Mesendoderm (in vitro differentiated cells): ENCODE measurements at regions not wholly inside any gene's neighbourhood (a gene's known extent, or its start where the extent isn't known, plus 50 kb on each side); places are given as distances from the start of the nearest gene placed in this dataset.
"Not testable (repeated sequence)": the region's sequence is repeated elsewhere in the genome, so short reads cannot be mapped to it uniquely, and the experiment has no call there.

Experiments used
- DNase-seq: peaks from one replicate; pipeline ENCODE4 v3.0.0; 2013
- H2AK5ac ChIP-seq: 2 replicates; pipeline ENCODE4 v1.6.1; 2013; ENCODE audit warnings: low read length, inconsistent platforms
- H2BK120ac ChIP-seq: 2 replicates; pipeline ENCODE4 v1.6.1; 2013; ENCODE audit warnings: low read depth, mild to moderate bottlenecking, low read length, moderate library complexity, mixed read lengths
- H2BK15ac ChIP-seq: replicated peaks from 2 replicates; pipeline ENCODE4 v1.6.1; 2013; ENCODE audit warnings: low read depth, mild to moderate bottlenecking, moderate library complexity
- H2BK5ac ChIP-seq: 2 replicates; pipeline ENCODE4 v1.6.1; 2013; ENCODE audit warnings: low read length, inconsistent platforms
- H3K18ac ChIP-seq: 2 replicates; pipeline ENCODE4 v1.6.1; 2013; ENCODE audit warnings: mild to moderate bottlenecking, low read length, mixed read lengths
- H3K23ac ChIP-seq: one replicate; pipeline ENCODE4 v1.6.1; 2013; ENCODE audit warnings: low read length
- H3K27ac ChIP-seq: 2 replicates; pipeline ENCODE4 v1.5.1; 2013; ENCODE audit warnings: low read depth, mild to moderate bottlenecking, inconsistent platforms, low read length, moderate library complexity
- H3K27me3 ChIP-seq: 2 replicates; pipeline ENCODE4 v1.6.1; 2013; ENCODE audit warnings: low read length, control low read depth, mild to moderate bottlenecking, inconsistent platforms; ENCODE audit not compliant: insufficient read depth, poor library complexity
- H3K36me3 ChIP-seq: 2 replicates; pipeline ENCODE4 v1.6.1; 2013; ENCODE audit warnings: low read length, inconsistent platforms; ENCODE audit not compliant: control insufficient read depth, insufficient read depth
- H3K4ac ChIP-seq: one replicate; pipeline ENCODE4 v1.6.1; 2013; ENCODE audit warnings: low read depth, mild to moderate bottlenecking, low read length, moderate library complexity
- H3K4me1 ChIP-seq: 2 replicates; pipeline ENCODE4 v1.6.1; 2013; ENCODE audit warnings: low read depth, low read length, inconsistent platforms; ENCODE audit not compliant: control insufficient read depth
- H3K4me2 ChIP-seq: 2 replicates; pipeline ENCODE4 v1.6.1; 2013; ENCODE audit warnings: low read length
- H3K4me3 ChIP-seq: 2 replicates; pipeline ENCODE4 v1.5.1; 2013; ENCODE audit warnings: mild to moderate bottlenecking, low read length
- H3K56ac ChIP-seq: one replicate; pipeline ENCODE4 v1.6.1; 2013; ENCODE audit warnings: low read length
- H3K79me1 ChIP-seq: 2 replicates; pipeline ENCODE4 v1.6.1; 2013; ENCODE audit warnings: low read length, inconsistent platforms
- H3K79me2 ChIP-seq: 2 replicates; pipeline ENCODE4 v1.6.1; 2013; ENCODE audit warnings: mild to moderate bottlenecking, low read length; ENCODE audit not compliant: control insufficient read depth, insufficient read depth
- H3K9ac ChIP-seq: 2 replicates; pipeline ENCODE4 v1.6.1; 2013; ENCODE audit warnings: low read length, inconsistent platforms
- H4K5ac ChIP-seq: one replicate; pipeline ENCODE4 v1.6.1; 2013; ENCODE audit warnings: low read length
- H4K8ac ChIP-seq: one replicate; pipeline ENCODE4 v1.6.1; 2013; ENCODE audit warnings: low read depth, mild to moderate bottlenecking, control low read depth, low read length, moderate library complexity
- WGBS: extraction: QIAGEN DNeasy Blood & Tissue Kit; methylation state at CpG from one replicate; pipeline ENCODE4 v1.1.7; 2013; ENCODE audit warnings: low lambda C conversion rate, missing lambda C conversion rate; ENCODE audit not compliant: insufficient coverage; ENCODE audit errors: extremely low coverage; 5-methylcytosine and 5-hydroxymethylcytosine counted together

DNA sequence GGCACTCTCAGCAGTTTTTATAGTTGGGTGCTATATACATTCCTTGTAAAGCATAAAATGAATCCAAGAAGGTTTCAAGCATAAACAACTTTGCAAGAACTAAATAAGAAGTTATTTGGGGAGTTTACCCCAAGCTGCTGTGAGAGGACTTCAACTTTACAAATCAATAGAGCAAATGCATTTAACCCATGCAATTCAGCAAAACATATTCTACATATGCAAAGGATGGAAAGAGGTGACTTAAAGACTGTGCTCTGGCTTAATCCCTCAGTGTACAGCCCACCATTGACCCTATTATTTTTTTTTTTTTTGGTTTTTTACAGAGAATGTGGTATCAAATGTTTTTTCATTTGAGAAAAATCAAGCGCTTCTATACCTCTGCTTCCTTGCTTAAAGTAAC is 736.5 kb downstream of the CETN3 start:
- no CpG with 5 or more reads among the region's 1 CpG for WGBS
- Histone ChIP-seq H3K56ac (no peak overlapping the region), H3K79me2 (no peaks in the 10 kb centered on the region), H2BK15ac (no peak overlapping the region), H4K5ac (no peak overlapping the region), H3K4ac (no peak overlapping the region), H2BK120ac (no peak overlapping the region), H3K23ac (no peak overlapping the region), H4K8ac (no peak overlapping the region), H2BK5ac (no peak overlapping the region), H3K4me2 (no peak overlapping the region), H3K4me3 (no peak overlapping the region), H3K18ac (no peak overlapping the region), H3K79me1 (no peaks in the 10 kb centered on the region), H3K27me3 (no peaks in the 10 kb centered on the region), H3K27ac (no peak overlapping the region), H2AK5ac (no peak overlapping the region), H3K9ac (no peak overlapping the region), H3K4me1 (no peaks in the 10 kb centered on the region), H3K36me3 (no peaks in the 10 kb centered on the region)
- DNase-seq = no peak

DNA sequence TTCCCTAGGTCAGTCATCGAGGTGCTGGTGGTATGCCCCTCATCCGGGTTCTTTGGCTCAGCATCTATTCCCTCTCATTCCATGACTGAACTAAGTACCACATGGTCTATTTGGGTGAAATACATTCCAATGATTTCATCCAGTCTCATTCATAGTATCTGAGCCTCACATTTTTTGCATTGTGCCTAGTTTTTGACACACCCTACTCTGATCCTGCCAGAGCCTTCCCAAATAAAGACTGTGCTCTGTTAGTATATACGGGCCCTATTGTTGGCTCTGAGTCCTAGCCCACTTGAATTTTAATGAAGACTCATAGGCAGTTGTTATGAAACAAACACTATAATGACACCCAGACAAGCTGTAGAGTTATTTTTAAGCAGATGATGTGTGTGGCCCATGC is 740.7 kb downstream of the CETN3 start:
- H3K36me3 ChIP-seq = no peaks in the 10 kb centered on the region
- H3K4me3 ChIP-seq = no peak overlapping the region
- H3K56ac ChIP-seq = no peak overlapping the region
- no peak overlapping the region for H3K18ac ChIP-seq
- no peak overlapping the region for H4K8ac ChIP-seq
- no peaks in the 10 kb centered on the region for H3K4me1 ChIP-seq
- H3K27me3 ChIP-seq = no peaks in the 10 kb centered on the region
- DNase-seq = no peak
- H2BK120ac ChIP-seq = no peak overlapping the region
- no peak overlapping the region for H3K4me2 ChIP-seq
- no peak overlapping the region for H2BK15ac ChIP-seq
- no peak overlapping the region for H3K27ac ChIP-seq
- no peak overlapping the region for H3K23ac ChIP-seq
- H3K9ac ChIP-seq = no peak overlapping the region
- H4K5ac ChIP-seq = no peak overlapping the region
- H3K4ac ChIP-seq = no peak overlapping the region
- H2AK5ac ChIP-seq = no peak overlapping the region
- no peak overlapping the region for H2BK5ac ChIP-seq
- H3K79me1 ChIP-seq = no peaks in the 10 kb centered on the region
- WGBS = no CpG with 5 or more reads among the region's 3 CpGs
- no peaks in the 10 kb centered on the region for H3K79me2 ChIP-seq

DNA sequence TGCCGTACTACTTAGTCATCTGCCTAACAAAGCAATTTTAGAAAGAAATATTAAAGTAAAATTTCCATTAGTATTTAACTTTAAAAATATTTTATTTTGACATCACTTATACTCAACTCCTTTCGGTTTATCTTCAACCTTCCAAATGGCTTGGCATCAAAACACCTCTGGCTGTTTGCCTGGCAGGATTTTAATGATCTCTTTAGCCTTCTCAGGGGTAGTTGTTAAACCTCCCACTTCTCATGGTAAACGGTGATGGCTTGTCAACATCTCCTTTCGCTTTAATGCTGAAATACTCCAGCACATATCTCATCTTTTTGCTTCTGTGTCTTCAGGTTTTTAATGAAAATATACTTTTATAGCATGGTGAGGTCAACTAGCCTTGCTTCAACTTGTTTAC is 747.1 kb downstream of the CETN3 start:
- Histone ChIP-seq H3K27ac (no peak overlapping the region), H3K4me3 (no peak overlapping the region), H3K79me1 (no peaks in the 10 kb centered on the region), H2BK15ac (no peak overlapping the region), H3K79me2 (no peaks in the 10 kb centered on the region), H3K4ac (no peak overlapping the region), H3K36me3 (no peaks in the 10 kb centered on the region), H4K8ac (no peak overlapping the region), H2AK5ac (no peak overlapping the region), H3K4me1 (no peaks in the 10 kb centered on the region), H3K18ac (no peak overlapping the region), H4K5ac (no peak overlapping the region), H3K23ac (no peak overlapping the region), H3K4me2 (no peak overlapping the region), H2BK120ac (no peak overlapping the region), H3K56ac (no peak overlapping the region), H3K27me3 (no peaks in the 10 kb centered on the region), H3K9ac (no peak overlapping the region), H2BK5ac (no peak overlapping the region)
- no peak for DNase-seq
- no CpG with 5 or more reads among the region's 4 CpGs for WGBS

DNA sequence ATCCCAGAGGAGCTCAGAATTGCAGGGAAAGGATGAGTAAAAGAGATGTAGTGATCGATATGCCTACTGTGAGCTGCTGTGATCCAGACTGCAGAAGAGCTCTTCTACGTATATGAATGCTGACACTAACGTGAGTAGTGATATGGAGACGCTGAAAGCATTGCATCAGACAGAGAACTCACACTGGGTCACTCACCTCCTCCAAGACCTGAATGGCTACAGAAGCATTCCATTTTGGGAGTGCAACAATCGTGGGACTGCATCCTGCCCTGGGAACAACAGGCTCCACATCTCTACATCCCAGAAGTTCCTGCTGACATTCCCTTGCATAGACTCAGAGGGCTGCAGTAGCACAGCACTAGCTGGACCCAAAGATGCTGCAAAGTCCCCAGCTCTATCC is 755.9 kb upstream of the MEF2C start:
- Histone ChIP-seq H3K36me3 (no peaks in the 10 kb centered on the region), H3K27ac (no peak overlapping the region), H3K27me3 (no peaks in the 10 kb centered on the region), H2BK120ac (no peak overlapping the region), H3K4ac (no peak overlapping the region), H3K4me1 (no peaks in the 10 kb centered on the region), H3K79me1 (no peaks in the 10 kb centered on the region), H4K5ac (no peak overlapping the region), H3K4me2 (no peak overlapping the region), H3K56ac (no peak overlapping the region), H3K23ac (no peak overlapping the region), H4K8ac (no peak overlapping the region), H2BK15ac (no peak overlapping the region), H3K9ac (no peak overlapping the region), H3K18ac (no peak overlapping the region), H2BK5ac (no peak overlapping the region), H3K79me2 (no peaks in the 10 kb centered on the region), H2AK5ac (no peak overlapping the region), H3K4me3 (no peak overlapping the region)
- no peak for DNase-seq
- no CpG with 5 or more reads among the region's 5 CpGs for WGBS

DNA sequence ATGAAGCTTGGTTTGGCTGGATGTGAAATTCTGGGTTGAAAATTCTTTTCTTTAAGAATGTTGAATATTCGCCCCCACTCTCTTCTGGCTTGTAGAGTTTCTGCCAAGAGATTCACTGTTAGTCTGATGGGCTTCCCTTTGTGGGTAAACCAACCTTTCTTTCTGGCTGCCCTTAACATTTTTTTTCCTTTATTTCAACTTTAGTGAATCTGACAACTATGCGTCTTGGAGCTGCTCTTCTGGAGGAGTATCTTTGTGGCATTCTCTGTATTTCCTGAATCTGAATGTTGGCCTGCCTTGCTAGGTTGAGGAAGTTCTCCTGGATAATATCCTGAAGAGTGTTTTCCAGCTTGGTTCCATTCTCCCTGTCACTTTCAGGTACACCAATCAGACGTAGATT is 751.2 kb upstream of the MEF2C start:
- H2BK120ac ChIP-seq, H3K56ac ChIP-seq, H3K79me1 ChIP-seq, H3K4me2 ChIP-seq, H3K27ac ChIP-seq, H2BK15ac ChIP-seq, H3K23ac ChIP-seq, DNase-seq, H2BK5ac ChIP-seq, H3K4ac ChIP-seq, H4K8ac ChIP-seq, H3K4me3 ChIP-seq, H4K5ac ChIP-seq, H3K9ac ChIP-seq, H3K79me2 ChIP-seq, H3K18ac ChIP-seq, H3K4me1 ChIP-seq, H2AK5ac ChIP-seq, H3K27me3 ChIP-seq, H3K36me3 ChIP-seq: not testable (repeated sequence)
- no CpG with 5 or more reads among the region's 3 CpGs for WGBS

DNA sequence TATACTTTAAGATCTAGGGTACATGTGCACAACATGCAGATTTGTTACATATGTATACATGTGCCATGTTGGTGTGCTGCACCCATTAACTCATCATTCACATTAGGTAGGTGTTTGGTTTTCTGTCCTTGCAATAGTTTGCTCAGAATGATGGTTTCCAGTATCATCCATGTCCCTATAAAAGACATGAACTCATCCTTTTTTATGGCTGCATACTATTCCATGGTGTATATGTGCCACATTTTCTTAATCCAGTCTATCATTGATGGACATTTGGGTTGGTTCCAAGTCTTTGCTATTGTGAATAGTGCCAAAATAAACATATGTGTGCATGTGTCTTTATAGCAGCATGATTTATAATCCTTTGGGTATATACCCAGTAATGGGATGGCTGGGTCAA is 747.1 kb upstream of the MEF2C start:
- H2BK5ac ChIP-seq, H4K5ac ChIP-seq, H3K79me2 ChIP-seq, DNase-seq, H3K9ac ChIP-seq, H3K56ac ChIP-seq, H3K79me1 ChIP-seq, H2AK5ac ChIP-seq, H2BK15ac ChIP-seq, H2BK120ac ChIP-seq, H3K36me3 ChIP-seq, H3K18ac ChIP-seq, H3K23ac ChIP-seq, H3K4me2 ChIP-seq, H3K4me1 ChIP-seq, H3K4ac ChIP-seq, H4K8ac ChIP-seq, H3K27ac ChIP-seq, H3K27me3 ChIP-seq, H3K4me3 ChIP-seq: not testable (repeated sequence)
